ENCODE measurements at regions not wholly inside any gene's neighbourhood (a gene's known extent, or its start where the extent isn't known, plus 50 kb on each side); places are given as distances from the start of the nearest gene placed in this dataset.
A peak's percentile ranks its signal among the peaks of the same experiment; 100 is the strongest.

GRCh38 chr17:33519692-33520091 lies 226.6 kb upstream of the ASIC2 start:
- ATAC-seq (no peak), DNase-seq (no peak)
- Histone ChIP-seq H3K36me3 (ENCODE audit: low read depth) (no peaks in the 10 kb centered on the region), H3K4me1 (ENCODE audit: low read depth) (no peaks in the 10 kb centered on the region), H3K4me3 (no peak overlapping the region), H3K9me3 (no peaks in the 10 kb centered on the region)
- intact Hi-C loops (cut with DNase I, micrococcal nuclease) = loop anchor here in 1 of 2 donors (10.0 kb wide), 1 partner anchor 225 kb away; the partner anchor contains the start of gene ASIC2
- no peak for TF ChIP-seq CTCF (IDR thresholded peaks at IDR 0.05)

DNA sequence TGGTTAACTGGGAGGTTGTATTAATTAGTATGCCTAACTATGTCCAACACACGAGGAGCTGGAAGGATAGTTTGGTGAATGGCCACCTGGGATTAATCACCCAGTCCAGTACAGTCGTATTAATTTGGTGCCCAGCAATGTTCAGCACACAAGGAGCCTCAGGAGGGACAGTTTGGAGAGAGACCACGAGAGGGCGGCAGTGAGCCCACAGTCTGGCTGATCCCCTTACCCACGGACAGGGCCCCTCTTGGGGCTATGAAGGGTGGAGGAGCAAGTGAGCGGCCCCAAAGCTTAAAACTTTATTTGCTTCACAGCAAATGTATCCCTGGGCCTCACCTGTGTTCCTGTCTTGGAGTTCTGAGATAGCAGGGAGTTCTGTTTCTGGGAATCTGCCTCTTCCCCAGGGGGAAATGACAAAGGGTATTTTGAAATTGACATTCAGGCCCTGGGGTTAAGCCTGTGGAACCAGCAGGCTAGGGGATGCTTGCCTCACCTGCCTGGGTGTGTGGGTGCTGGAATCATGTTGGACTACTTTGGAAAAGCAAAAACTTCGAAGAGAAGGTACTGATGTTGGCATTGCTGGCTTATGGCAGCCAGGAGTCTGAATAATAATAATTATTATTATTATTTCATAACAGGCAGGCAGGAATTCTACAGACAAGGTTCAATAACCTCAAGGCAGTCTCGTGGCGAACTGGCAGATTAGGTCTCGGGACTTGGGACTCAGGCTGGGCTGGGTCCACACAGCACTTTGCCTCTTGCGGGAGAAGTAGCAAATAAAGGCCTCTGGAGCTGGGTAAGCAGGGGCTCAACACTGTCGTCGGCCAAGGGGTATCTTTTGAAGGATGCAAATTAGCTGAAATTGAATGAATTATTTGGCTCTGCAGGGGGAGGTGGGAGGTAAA lies 227.6 kb upstream of the ASIC2 start:
- intact Hi-C loops (cut with DNase I, micrococcal nuclease) = loop anchor here in 1 of 2 donors (10.0 kb wide), 1 partner anchor 226 kb away; the partner anchor contains the start of gene ASIC2
- peak; percentile 37 for TF ChIP-seq CTCF (IDR thresholded peaks at IDR 0.05)
- peak in 2 of 3 donors; percentile 62 to 66 for DNase-seq
- H3K9me3 ChIP-seq = no peaks in the 10 kb centered on the region
- peak; percentile 55 for ATAC-seq
- no peak overlapping the region for H3K4me3 ChIP-seq
- H3K36me3 ChIP-seq (ENCODE audit: low read depth) = no peaks in the 10 kb centered on the region
- H3K4me1 ChIP-seq (ENCODE audit: low read depth) = no peaks in the 10 kb centered on the region

GRCh38 chr17:33521784-33522183 lies 228.7 kb upstream of the ASIC2 start:
- peak in 2 of 3 donors; percentile 42 to 49 for DNase-seq
- intact Hi-C loops (cut with DNase I, micrococcal nuclease) = loop anchor here in 1 of 2 donors (10.0 kb wide), 1 partner anchor 227 kb away; the partner anchor contains the start of gene ASIC2
- Histone ChIP-seq H3K4me3 (no peak overlapping the region), H3K36me3 (ENCODE audit: low read depth) (no peaks in the 10 kb centered on the region), H3K9me3 (no peaks in the 10 kb centered on the region), H3K4me1 (ENCODE audit: low read depth) (no peaks in the 10 kb centered on the region)
- ATAC-seq = peak; percentile 24
- no peak for TF ChIP-seq CTCF (IDR thresholded peaks at IDR 0.05)

GRCh38 chr17:33522623-33523022 lies 229.5 kb upstream of the ASIC2 start:
- DNase-seq (no peak), ATAC-seq (no peak)
- no peak for TF ChIP-seq CTCF (IDR thresholded peaks at IDR 0.05)
- intact Hi-C loops (cut with DNase I, micrococcal nuclease) = loop anchor here in 1 of 2 donors (10.0 kb wide), 1 partner anchor 228 kb away; the partner anchor contains the start of gene ASIC2
- no peak overlapping the region for H3K4me3 ChIP-seq
- no peaks in the 10 kb centered on the region for H3K4me1 ChIP-seq (ENCODE audit: low read depth)
- no peaks in the 10 kb centered on the region for H3K36me3 ChIP-seq (ENCODE audit: low read depth)
- no peaks in the 10 kb centered on the region for H3K9me3 ChIP-seq

- ATAC-seq (peak; percentile 59), DNase-seq (peak in 1 of 3 donors; percentile 14)
- no peak for TF ChIP-seq CTCF (IDR thresholded peaks at IDR 0.05)
- no peak overlapping the region for H3K4me3 ChIP-seq
- intact Hi-C loops (cut with DNase I, micrococcal nuclease) = loop anchor here in 1 of 2 donors (10.0 kb wide), 1 partner anchor 229 kb away; the partner anchor contains the start of gene ASIC2
- H3K36me3 ChIP-seq (ENCODE audit: low read depth) = no peaks in the 10 kb centered on the region
- no peaks in the 10 kb centered on the region for H3K9me3 ChIP-seq
- H3K4me1 ChIP-seq (ENCODE audit: low read depth) = no peaks in the 10 kb centered on the region
These were observed 230.5 kb upstream of the ASIC2 start for GRCh38 chr17:33523577-33523981.
